Cardiac muscle cell (in vitro differentiated cells and primary cell): ENCODE measurements at regions not wholly inside any gene's neighbourhood (a gene's known extent, or its start where the extent isn't known, plus 50 kb on each side); places are given as distances from the start of the nearest gene placed in this dataset.

ENCODE experiments used
- DNase-seq, 2 donors: peaks; one replicate each; pipeline versions ENCODE4 v3.0.0 to v3.0.0-alpha.2; 2010 to 2017; ENCODE audit warnings: low read depth in 1 of 2, low spot score in 1 of 2
- H3K27ac ChIP-seq: fragments of 200-600 bp; sonication (generic); 2 replicates; pipeline ENCODE4 v1.5.1; 2016
- H3K27me3 ChIP-seq: fragments of 200-600 bp; sonication (generic); 2 replicates; pipeline ENCODE4 v1.6.0; 2016; ENCODE audit warnings: control low read depth
- H3K36me3 ChIP-seq: fragments of 200-600 bp; sonication (generic); 2 replicates; pipeline ENCODE4 v1.5.1; 2016; ENCODE audit warnings: control low read depth
- H3K4me1 ChIP-seq: fragments of 200-600 bp; sonication (generic); 2 replicates; pipeline ENCODE4 v1.8.1; 2017; ENCODE audit warnings: low read depth, mild to moderate bottlenecking, mixed run types
- H3K4me3 ChIP-seq: fragments of 200-600 bp; sonication (generic); 2 replicates; pipeline ENCODE4 v1.5.1; 2016; ENCODE audit warnings: mild to moderate bottlenecking
- H3K9me3 ChIP-seq: fragments of 200-600 bp; sonication (generic); 2 replicates; pipeline ENCODE4 v1.5.1; 2017; ENCODE audit warnings: low read depth, mild to moderate bottlenecking, control low read depth
- CTCF ChIP-seq: IDR thresholded peaks from 2 replicates; pipeline ENCODE4 v1.5.1; 2012; ENCODE audit warnings: low read depth, mild to moderate bottlenecking, low read length

GRCh38 chr1:193931356-193931755 is 744.9 kb upstream of the B3GALT2 start:
- H3K4me1 ChIP-seq, result no peaks in the 10 kb centered on the region
- no peak for TF ChIP-seq CTCF
- no peaks in the 10 kb centered on the region for H3K36me3 ChIP-seq
- no peaks in the 10 kb centered on the region for H3K27me3 ChIP-seq
- H3K9me3 ChIP-seq, result no peaks in the 10 kb centered on the region
- no peak overlapping the region for H3K27ac ChIP-seq
- DNase-seq, result no peak
- no peak overlapping the region for H3K4me3 ChIP-seq

GRCh38 chr1:193929374-193930033 is 743.1 kb upstream of the B3GALT2 start:
- TF ChIP-seq CTCF, result no peak
- Histone ChIP-seq H3K27ac (no peak overlapping the region), H3K9me3 (no peaks in the 10 kb centered on the region), H3K4me1 (no peaks in the 10 kb centered on the region), H3K4me3 (no peak overlapping the region), H3K27me3 (no peaks in the 10 kb centered on the region), H3K36me3 (no peaks in the 10 kb centered on the region)
- no peak for DNase-seq

- no peak overlapping the region for H3K4me3 ChIP-seq
- no peaks in the 10 kb centered on the region for H3K9me3 ChIP-seq
- no peak for DNase-seq
- no peak for TF ChIP-seq CTCF
- H3K36me3 ChIP-seq, result no peaks in the 10 kb centered on the region
- H3K4me1 ChIP-seq, result no peaks in the 10 kb centered on the region
- no peak overlapping the region for H3K27ac ChIP-seq
- H3K27me3 ChIP-seq, result no peaks in the 10 kb centered on the region
Measured at GRCh38 chr1:193927550-193927949, 741.1 kb upstream of the B3GALT2 start.

GRCh38 chr1:193926956-193927355 is 740.5 kb upstream of the B3GALT2 start:
- no peak for DNase-seq
- H3K27me3 ChIP-seq, result no peaks in the 10 kb centered on the region

GRCh38 chr1:193919827-193920226 is 733.4 kb upstream of the B3GALT2 start:
- Histone ChIP-seq H3K9me3 (no peaks in the 10 kb centered on the region), H3K27me3 (no peaks in the 10 kb centered on the region), H3K4me1 (no peaks in the 10 kb centered on the region), H3K27ac (no peak overlapping the region), H3K4me3 (no peak overlapping the region), H3K36me3 (no peaks in the 10 kb centered on the region)
- peak in 1 of 2 donors; percentile 51 for DNase-seq
- TF ChIP-seq CTCF, result no peak

More at GRCh38 chr1:193926956-193927355, 740.5 kb upstream of the B3GALT2 start:
- no peak overlapping the region for H3K4me3 ChIP-seq
- no peaks in the 10 kb centered on the region for H3K4me1 ChIP-seq
- H3K36me3 ChIP-seq, result no peaks in the 10 kb centered on the region
- no peak overlapping the region for H3K27ac ChIP-seq
- no peak for TF ChIP-seq CTCF
- no peaks in the 10 kb centered on the region for H3K9me3 ChIP-seq
